ENCODE measurements at regions not wholly inside any gene's neighbourhood (a gene's known extent, or its start where the extent isn't known, plus 50 kb on each side); places are given as distances from the start of the nearest gene placed in this dataset.
A peak's percentile ranks its signal among the peaks of the same experiment; 100 is the strongest.

DNA sequence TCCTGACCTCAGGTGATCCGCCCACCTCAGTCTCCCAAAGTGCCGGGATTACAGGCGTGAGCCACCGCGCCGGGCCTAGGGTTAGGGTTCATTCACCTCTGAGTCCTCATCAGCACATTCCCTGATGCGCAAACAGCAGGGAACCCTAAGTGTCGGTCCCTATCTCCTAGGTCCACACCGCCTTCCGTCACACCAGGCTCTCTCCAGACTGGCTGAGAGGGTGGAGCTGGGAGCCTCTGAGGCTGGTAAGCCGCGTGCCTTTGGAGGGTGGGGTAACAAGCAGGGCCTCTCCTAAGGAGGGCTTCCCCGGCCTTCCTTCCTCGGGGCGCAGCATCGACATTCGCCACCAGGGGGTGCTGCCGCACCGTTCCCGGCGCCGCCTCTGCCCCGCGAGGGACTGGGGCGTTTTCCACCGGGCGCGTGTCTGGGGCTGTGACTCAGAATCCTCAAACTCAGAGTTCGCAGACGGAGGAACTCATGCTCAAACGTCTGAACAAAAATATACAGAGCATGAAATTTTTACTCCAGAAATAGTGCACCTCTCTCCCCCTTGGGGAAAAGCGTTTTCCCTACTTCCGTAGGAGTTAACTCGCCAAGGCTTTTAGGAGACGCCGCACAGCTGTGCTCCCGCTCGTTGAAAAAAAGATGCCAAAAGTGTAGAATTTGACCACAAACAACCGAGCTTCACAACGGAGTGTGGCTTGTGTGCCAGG is 63.9 kb upstream of the ASAP2 start:
- H3K27me3 ChIP-seq (ENCODE audit: control insufficient read depth, insufficient read depth, low read length) = peaks cover 11% of the 10 kb centered on the region
- H3K36me3 ChIP-seq (replicated peaks; ENCODE audit: control insufficient read depth, insufficient read depth, low read length) = no peaks in the 10 kb centered on the region
- peak; percentile 95 for DNase-seq
- H3K4me3 ChIP-seq (ENCODE audit: insufficient read depth, low read depth, low read length) = no peak overlapping the region

DNA sequence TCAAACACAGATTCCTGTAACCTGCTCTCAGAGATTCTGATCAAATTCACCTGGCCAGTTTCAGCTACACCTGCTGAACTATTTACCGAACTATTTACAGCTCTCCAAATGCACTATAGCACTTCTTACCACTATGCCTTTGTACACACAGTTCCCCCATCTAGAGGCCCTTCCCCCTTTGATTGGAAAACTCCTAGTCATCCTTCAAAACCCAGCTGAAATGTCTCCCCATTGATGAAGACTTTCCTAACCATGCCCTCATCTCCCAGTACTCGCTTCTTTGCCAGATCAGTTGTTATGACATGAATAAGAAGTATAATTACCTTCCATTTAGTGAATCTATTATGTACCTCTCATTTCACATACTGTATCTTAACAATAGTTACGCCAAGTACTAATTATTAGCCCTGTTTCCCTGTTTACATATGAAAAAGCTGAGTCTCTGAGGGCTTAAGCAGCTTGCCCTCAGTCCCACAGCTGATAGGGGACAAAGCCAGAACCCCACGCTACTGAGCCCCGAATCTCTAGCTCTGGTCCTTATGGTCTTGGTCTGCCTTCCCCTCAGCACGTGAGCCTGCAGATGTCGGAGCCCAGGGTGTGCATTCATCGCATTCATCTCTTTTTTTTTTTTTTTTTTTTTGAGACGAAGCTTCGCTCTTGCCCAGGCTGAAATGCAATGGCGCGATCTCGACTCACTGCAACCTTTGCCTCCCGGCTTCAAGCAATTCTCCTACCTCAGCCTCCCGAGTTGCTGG is 64.7 kb upstream of the ASAP2 start:
- Histone ChIP-seq H3K27me3 (ENCODE audit: control insufficient read depth, insufficient read depth, low read length) (peaks cover 11% of the 10 kb centered on the region), H3K36me3 (replicated peaks; ENCODE audit: control insufficient read depth, insufficient read depth, low read length) (no peaks in the 10 kb centered on the region), H3K4me3 (ENCODE audit: insufficient read depth, low read depth, low read length) (no peak overlapping the region)
- no peak for DNase-seq

DNA sequence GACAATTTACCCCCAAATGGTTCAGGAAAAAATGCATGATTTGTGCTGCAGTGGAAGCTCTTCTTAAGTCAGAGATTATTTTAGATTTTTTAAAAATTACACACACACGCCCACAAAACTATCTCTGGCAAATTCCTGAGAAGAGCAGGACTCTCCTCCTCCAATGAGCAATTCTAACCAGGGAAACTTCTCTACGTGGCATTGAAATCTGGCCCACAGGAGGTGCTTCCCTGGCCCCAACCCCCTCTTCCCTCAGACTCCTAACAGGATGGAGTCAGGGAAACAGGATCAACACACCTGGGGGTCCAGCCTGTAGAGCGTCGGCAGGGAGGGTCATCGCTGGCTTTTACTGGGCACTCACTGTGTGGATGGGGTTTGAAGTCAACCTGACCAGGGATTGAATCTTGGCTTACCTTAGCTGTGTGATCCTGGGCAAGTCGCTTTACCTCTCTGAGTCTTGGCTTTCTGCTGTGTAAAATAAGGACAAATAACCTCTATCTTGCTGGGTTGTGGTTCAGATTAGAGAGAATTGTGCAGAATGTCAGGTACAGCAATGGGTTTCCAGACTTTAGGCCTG is 65.4 kb upstream of the ASAP2 start:
- Histone ChIP-seq H3K4me3 (ENCODE audit: insufficient read depth, low read depth, low read length) (no peak overlapping the region), H3K36me3 (replicated peaks; ENCODE audit: control insufficient read depth, insufficient read depth, low read length) (no peaks in the 10 kb centered on the region), H3K27me3 (ENCODE audit: control insufficient read depth, insufficient read depth, low read length) (peaks cover 11% of the 10 kb centered on the region)
- DNase-seq = no peak

DNA sequence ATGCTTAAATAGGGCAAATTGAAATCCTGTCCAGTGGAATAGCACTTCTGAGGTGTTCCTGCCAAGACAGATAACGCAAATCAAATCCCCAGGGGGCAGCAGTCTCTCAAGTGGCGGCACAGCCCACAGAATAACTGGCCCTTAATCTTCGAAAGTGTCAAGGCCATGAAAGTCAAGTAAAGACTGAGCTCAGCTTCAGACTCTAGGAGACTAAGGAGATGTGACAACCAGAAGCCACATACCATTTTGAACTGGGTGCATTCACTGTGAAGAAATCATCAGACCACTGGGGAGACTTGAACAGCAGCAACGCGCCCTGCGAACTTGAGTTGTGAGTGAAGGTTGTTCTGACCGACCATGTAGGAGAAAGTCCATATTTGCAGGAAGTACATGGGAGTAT is 66.0 kb upstream of the ASAP2 start:
- DNase-seq = no peak
- no peaks in the 10 kb centered on the region for H3K36me3 ChIP-seq (replicated peaks; ENCODE audit: control insufficient read depth, insufficient read depth, low read length)
- peaks cover 11% of the 10 kb centered on the region for H3K27me3 ChIP-seq (ENCODE audit: control insufficient read depth, insufficient read depth, low read length)
- H3K4me3 ChIP-seq (ENCODE audit: insufficient read depth, low read depth, low read length) = no peak overlapping the region

DNA sequence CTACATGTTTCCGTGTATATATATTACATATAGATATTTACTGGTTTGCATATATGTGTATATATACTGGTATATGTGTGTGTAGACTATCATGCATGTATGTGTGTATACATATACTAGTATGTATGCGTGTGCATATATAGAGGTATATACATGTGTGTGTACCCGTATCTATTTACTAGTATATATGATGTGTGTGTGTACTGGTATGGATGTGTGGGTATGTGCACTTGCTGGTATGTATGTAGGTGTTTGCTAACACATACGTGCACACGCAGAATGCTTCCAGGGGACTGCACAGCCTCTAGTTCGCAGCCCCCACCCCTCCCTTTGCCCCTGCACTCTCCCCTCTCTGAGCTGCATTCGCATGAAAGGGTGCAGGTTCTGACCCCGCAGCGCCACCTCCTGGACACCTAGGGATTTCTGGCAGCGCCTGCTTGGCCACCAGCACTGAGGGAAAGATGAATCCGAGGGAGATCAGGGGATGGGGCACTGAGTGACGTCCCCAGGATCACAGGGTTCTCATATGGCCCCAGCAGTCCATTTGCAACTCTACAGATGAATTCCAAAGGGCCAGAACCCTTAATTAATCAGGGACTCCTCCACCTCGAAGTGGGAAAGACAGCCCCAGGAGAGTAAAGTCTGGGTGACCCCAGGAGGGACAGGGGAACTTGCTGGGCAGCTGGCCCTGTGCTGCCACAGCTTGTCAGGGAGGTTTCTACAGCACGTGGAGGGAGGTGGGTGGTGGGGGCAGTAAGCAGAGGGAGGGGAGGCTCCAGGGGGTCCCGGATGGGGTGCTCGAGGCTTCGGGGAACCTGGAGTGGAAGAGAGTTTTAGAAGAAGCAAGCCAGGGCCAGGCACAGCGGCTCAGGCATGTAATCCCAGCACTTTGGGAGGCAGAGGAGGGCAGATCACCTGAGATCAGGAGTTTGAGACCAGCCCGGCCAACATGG is 66.8 kb upstream of the ASAP2 start:
- Histone ChIP-seq H3K36me3 (replicated peaks; ENCODE audit: control insufficient read depth, insufficient read depth, low read length) (no peaks in the 10 kb centered on the region), H3K4me3 (ENCODE audit: insufficient read depth, low read depth, low read length) (no peak overlapping the region), H3K27me3 (ENCODE audit: control insufficient read depth, insufficient read depth, low read length) (peaks cover 11% of the 10 kb centered on the region)
- DNase-seq = peak; percentile 88

DNA sequence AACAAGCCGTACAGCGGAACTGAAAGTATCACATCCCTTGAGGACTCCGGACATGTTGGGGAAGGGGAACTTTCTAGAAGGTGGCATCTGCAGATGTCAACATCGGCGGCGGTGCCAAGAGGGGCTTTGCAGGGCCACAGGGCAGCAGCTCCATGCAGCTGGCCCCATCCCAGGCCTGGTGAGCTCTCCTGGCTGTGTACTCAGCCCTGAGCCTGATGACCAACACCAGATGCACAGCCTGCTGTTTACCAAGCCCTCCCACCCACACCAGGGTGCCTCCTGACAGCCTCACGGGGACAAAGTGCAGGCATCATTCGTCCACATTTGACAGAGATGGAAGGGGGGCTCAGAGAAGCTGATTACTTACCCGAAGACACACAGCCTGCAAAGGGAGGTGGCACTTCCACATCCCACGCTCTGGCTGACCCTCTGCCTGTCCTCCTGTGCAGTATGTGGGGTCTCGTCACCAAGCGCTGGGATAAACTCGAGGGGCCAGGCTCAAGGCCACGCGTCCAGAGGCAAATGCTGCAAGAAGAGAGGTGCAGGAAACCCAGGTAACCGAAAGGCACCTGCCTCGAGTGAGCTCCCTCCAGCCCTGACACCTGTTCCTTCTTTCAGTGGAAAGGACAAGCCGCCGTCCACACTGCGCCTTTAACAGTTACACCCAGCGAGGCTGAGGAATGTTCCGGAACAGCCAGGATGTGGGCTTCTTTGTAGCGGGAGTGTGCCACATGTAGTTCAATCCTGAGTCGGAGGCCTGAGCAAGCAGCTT is 69.0 kb upstream of the ASAP2 start:
- no peak for DNase-seq
- Histone ChIP-seq H3K27me3 (ENCODE audit: control insufficient read depth, insufficient read depth, low read length) (peaks cover 4% of the 10 kb centered on the region), H3K4me3 (ENCODE audit: insufficient read depth, low read depth, low read length) (no peak overlapping the region), H3K36me3 (replicated peaks; ENCODE audit: control insufficient read depth, insufficient read depth, low read length) (no peaks in the 10 kb centered on the region)

DNA sequence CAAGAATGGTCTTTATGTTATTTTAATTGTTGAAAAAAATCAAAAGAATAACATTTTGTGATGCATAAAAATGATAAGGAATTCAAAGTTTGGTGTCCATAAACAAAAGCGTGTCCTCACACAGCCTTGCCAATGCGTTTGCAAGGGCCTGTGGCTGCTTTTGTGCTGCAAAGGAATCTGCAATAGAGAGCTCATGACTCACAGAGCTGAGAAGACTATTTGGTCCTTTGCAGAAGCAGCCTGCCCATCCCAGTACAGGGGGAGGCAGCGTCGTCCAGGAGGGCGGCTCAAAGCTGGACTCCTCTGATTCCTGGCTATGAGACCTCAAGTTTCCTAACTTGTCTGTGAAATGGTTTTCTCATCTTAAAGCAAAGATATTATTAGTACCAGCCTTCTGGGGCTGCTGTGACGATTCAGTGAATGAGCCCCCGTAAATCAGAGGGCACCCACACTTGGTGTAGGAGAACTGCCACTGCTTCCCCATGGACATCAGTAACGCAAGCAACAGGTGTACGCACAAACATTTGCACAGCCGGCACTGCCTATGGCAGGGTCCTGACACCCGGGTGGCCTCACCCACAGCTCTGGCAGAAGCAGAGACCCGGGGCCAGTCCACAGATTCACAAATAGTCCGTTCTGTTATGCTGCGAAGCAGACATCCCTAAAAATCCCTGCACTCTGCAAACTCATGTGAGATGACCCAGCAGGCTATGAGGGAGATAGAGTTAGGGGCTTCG is 70.6 kb upstream of the ASAP2 start:
- Histone ChIP-seq H3K36me3 (replicated peaks; ENCODE audit: control insufficient read depth, insufficient read depth, low read length) (no peaks in the 10 kb centered on the region), H3K4me3 (ENCODE audit: insufficient read depth, low read depth, low read length) (no peak overlapping the region), H3K27me3 (ENCODE audit: control insufficient read depth, insufficient read depth, low read length) (no peaks in the 10 kb centered on the region)
- DNase-seq = no peak

DNA sequence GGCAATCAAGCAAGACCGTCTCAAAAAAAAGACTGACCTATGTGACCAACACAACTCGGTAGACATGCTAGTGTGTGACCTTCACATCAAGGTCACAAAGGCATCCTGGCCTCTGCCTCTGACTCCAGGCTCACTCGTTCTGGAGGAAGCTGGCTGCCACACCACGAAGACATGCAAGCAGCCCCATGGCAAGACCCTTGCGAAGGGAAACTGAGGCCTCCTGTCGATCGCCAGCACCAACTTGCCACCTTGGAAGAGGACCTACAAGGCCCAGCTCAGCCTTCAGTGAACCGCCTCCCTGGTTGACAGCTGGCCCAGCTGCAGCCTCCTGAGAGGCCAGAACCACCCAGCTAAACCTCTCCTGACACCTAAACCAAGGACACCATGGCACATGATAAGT is 79.3 kb upstream of the ASAP2 start:
- H3K27me3 ChIP-seq (ENCODE audit: control insufficient read depth, insufficient read depth, low read length) = no peaks in the 10 kb centered on the region
- H3K4me3 ChIP-seq (ENCODE audit: insufficient read depth, low read depth, low read length) = no peak overlapping the region
- no peak for DNase-seq
- no peaks in the 10 kb centered on the region for H3K36me3 ChIP-seq (replicated peaks; ENCODE audit: control insufficient read depth, insufficient read depth, low read length)

DNA sequence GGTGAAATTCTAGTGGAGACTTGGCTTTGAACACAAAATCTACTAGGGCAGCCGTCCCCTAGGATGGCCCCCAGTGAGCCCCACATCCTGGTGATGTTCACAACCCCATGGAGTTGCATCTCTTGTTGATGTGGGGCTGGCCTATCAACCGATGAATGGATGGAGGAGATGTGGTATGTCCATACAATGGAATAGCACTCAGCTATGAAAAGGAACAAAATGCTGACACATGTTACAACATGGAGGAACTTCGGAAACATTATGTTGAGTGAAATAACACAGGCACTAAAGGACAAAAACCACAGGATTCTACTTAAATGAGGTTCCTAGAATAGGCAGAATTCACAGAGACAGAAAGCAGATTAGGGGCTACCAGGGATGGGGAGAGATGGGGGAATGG is 80.1 kb upstream of the ASAP2 start:
- no peaks in the 10 kb centered on the region for H3K27me3 ChIP-seq (ENCODE audit: control insufficient read depth, insufficient read depth, low read length)
- H3K36me3 ChIP-seq (replicated peaks; ENCODE audit: control insufficient read depth, insufficient read depth, low read length) = no peaks in the 10 kb centered on the region
- H3K4me3 ChIP-seq (ENCODE audit: insufficient read depth, low read depth, low read length) = no peak overlapping the region
- no peak for DNase-seq

DNA sequence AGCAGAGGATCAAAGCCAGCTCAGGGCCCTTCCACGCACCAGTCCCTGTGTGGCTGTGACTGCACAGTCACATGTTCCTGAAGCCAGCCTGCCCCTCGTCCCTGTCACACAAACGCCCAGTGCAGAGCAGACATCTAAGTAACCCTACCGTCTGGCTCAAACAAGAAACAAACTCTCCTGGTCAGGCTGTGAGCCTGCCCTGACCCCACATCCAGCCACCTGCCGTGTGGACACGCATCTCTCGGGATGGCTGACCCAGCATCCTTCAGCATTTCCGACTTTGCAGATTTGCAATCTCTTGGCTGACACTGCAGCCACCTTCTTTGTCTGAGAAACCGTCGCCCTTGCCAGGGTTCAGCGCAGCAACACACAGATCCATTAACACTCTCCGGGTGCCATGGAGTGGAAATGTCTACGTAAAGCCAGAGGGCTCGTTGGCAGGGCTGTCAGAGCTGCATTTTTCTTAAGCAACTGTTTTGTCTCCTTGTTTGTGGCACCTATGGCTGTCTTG is 82.3 kb upstream of the ASAP2 start:
- Histone ChIP-seq H3K36me3 (replicated peaks; ENCODE audit: control insufficient read depth, insufficient read depth, low read length) (no peaks in the 10 kb centered on the region), H3K27me3 (ENCODE audit: control insufficient read depth, insufficient read depth, low read length) (no peaks in the 10 kb centered on the region), H3K4me3 (ENCODE audit: insufficient read depth, low read depth, low read length) (no peak overlapping the region)
- DNase-seq = no peak

DNA sequence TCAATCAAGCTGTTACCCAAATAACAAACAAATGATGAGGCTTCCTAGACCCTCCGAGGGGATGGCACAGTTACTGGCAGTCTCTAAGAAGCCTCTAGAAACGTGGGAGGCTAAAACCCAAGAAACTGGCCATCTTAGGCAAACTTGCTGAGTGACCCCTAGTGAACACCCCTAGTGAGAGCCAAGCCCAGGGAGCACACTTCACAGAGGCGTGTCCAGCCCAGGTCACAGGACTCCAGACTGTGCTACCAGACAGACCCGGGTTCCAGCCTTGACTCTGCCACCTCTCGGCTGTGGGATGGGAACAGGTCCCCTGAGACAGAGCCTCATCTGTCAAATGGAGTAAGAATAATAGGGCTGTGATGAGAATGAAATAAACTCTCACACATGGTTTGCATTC is 83.5 kb upstream of the ASAP2 start:
- no peaks in the 10 kb centered on the region for H3K27me3 ChIP-seq (ENCODE audit: control insufficient read depth, insufficient read depth, low read length)
- H3K36me3 ChIP-seq (replicated peaks; ENCODE audit: control insufficient read depth, insufficient read depth, low read length) = no peaks in the 10 kb centered on the region
- DNase-seq = no peak
- H3K4me3 ChIP-seq (ENCODE audit: insufficient read depth, low read depth, low read length) = no peak overlapping the region

DNA sequence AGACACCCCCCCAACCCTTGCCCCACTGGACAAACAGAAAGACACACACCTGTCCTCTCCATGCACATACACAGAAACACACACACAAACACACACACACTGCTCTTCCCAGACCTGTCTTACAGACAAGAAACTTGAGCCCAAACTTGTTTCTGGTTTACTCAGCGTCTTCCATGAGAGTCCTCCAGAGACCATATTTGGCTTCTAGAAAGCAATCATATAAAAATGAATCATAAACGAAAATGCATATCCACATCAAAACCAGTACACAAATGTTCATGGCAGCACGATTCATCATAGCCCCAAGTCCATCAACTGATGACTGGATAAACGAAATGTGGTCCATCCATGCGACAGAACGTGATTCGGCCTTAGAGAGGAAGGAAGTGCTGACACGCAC is 84.2 kb upstream of the ASAP2 start:
- no peak overlapping the region for H3K4me3 ChIP-seq (ENCODE audit: insufficient read depth, low read depth, low read length)
- DNase-seq = no peak
- H3K36me3 ChIP-seq (replicated peaks; ENCODE audit: control insufficient read depth, insufficient read depth, low read length) = no peaks in the 10 kb centered on the region
- H3K27me3 ChIP-seq (ENCODE audit: control insufficient read depth, insufficient read depth, low read length) = no peaks in the 10 kb centered on the region

DNA sequence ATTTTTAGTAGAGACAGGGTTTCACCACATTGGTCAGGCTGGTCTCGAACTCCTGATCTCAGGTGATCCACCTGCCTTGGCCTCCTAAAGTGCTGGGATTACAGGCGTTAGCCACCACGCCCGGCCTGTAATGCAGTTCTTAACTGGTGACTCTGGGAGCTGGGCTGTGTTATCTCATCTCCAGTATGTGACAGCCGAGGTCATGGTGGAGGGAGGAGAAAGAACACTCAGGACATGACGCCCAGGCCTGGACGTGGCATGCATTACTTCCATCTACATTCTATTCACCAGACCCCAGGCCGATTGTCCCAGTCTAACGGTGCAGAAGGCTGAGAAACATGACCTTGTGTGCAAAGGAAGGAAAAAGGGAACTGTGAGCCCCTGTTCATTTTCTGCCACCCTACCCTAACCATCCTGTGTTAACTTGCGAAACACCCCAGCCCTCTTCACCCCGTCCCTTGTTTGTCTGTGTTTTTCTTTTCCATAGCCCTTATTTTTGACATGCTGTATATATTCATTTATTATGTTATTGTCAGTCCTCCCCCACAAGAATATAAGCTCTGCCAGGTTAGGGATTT is 88.1 kb upstream of the ASAP2 start:
- Histone ChIP-seq H3K4me3 (ENCODE audit: insufficient read depth, low read depth, low read length) (no peak overlapping the region), H3K36me3 (replicated peaks; ENCODE audit: control insufficient read depth, insufficient read depth, low read length) (no peaks in the 10 kb centered on the region), H3K27me3 (ENCODE audit: control insufficient read depth, insufficient read depth, low read length) (no peaks in the 10 kb centered on the region)
- no peak for DNase-seq

Data from H7 (cell line).